HepG2 (cell line): ENCODE measurements at regions not wholly inside any gene's neighbourhood (a gene's known extent, or its start where the extent isn't known, plus 50 kb on each side); places are given as distances from the start of the nearest gene placed in this dataset.

ENCODE experiments used
- ATAC-seq: fragments of 200-7000 bp; cut with Tn5 transposase; 3 replicates; pipeline ENCODE4 v1.9.1; 2020; ENCODE audit warnings: mild to moderate bottlenecking, moderate library complexity
- BruUV-seq: library from RNA; stranded (reverse); fragments of 400-500 nt; replicated peaks from 2 replicates; lab custom pipeline; 2021; lab: Mats Ljungman, UMichigan
- CTCF ChIA-PET: fragments of 300-600 bp; formaldehyde crosslinking; extraction: SDS; loops from one replicate; lab custom pipeline; 2021; ENCODE audit warnings: low total read pairs, inconsistent platforms, low intra/inter-chr PET ratio; lab: Yijun Ruan, JAX
- POLR2A ChIA-PET: fragments of 350-600 bp; sonication (Branson Sonifier 250); formaldehyde crosslinking; loops from one replicate; lab custom pipeline; 2020; ENCODE audit warnings: antibody characterized with exemption, inconsistent platforms; lab: Yijun Ruan, JAX
- DNase-seq: peaks from one replicate; pipeline ENCODE4 v3.0.0-alpha.2; 2015; ENCODE audit warnings: low spot score
- FAIRE-seq: peaks from 3 replicates; lab custom pipeline; 2011; peaks lifted over from hg19 to GRCh38; lab: Jason Lieb, UNC
- H2AFZ ChIP-seq: one replicate; pipeline ENCODE4 v1.6.1; 2011; ENCODE audit warnings: low read length, inconsistent platforms
- H3K27ac ChIP-seq: fragments of 300-600 bp; 3 replicates; pipeline ENCODE4 v1.8.0; 2011; ENCODE audit warnings: mixed run types, mild to moderate bottlenecking, mixed read lengths, low read length, inconsistent platforms; ENCODE audit not compliant: insufficient read depth; ENCODE audit errors: extremely low read length
- H3K27me3 ChIP-seq, 2 experiments: fragments of 200-600 bp in 1 of 2; 2 replicates in 1 of 2; 3 replicates in 1 of 2; pipeline versions ENCODE4 v1.6.0 to v1.8.0; 2011; ENCODE audit warnings: low read length in 2 of 2, mild to moderate bottlenecking in 2 of 2, moderate library complexity in 2 of 2, inconsistent platforms in 1 of 2; ENCODE audit not compliant: insufficient read depth in 2 of 2, control insufficient read depth in 1 of 2
- H3K36me3 ChIP-seq, 2 experiments: fragments of 200-600 bp in 1 of 2; replicated peaks in 1 of 2; 2 replicates in 1 of 2; 3 replicates in 1 of 2; pipeline versions ENCODE4 v1.5.1 to v1.8.0; 2011; ENCODE audit warnings: low read length in 2 of 2, inconsistent platforms in 1 of 2; ENCODE audit not compliant: insufficient read depth in 2 of 2, control insufficient read depth in 1 of 2
- H3K4me1 ChIP-seq: 2 replicates; pipeline ENCODE4 v1.5.1; 2012; ENCODE audit warnings: low read length, inconsistent platforms; ENCODE audit not compliant: insufficient read depth
- H3K4me2 ChIP-seq: 2 replicates; pipeline ENCODE4 v1.6.0; 2011; ENCODE audit warnings: low read depth, low read length, inconsistent platforms
- H3K4me3 ChIP-seq, 3 experiments: fragments of 200-600 bp in 1 of 3; sonication (generic), shearing (Covaris generic) in 1 of 3; replicated peaks in 1 of 3; 2 replicates each; pipeline ENCODE4 v1.5.1; 2011 to 2016; ENCODE audit warnings: low read length in 3 of 3, inconsistent platforms in 2 of 3, low read depth in 2 of 3, mild to moderate bottlenecking in 2 of 3, control low read depth in 1 of 3, mixed read lengths in 1 of 3; ENCODE audit not compliant: insufficient read depth in 1 of 3
- H3K79me2 ChIP-seq: one replicate; pipeline ENCODE4 v1.6.1; 2011; ENCODE audit warnings: low read length, inconsistent platforms; ENCODE audit not compliant: insufficient read depth
- H3K9ac ChIP-seq: 2 replicates; pipeline ENCODE4 v1.6.0; 2011; ENCODE audit warnings: mild to moderate bottlenecking, low read depth, low read length, inconsistent platforms; ENCODE audit not compliant: insufficient read depth
- H3K9me3 ChIP-seq: 2 replicates; pipeline ENCODE4 v1.5.1; 2012; ENCODE audit warnings: mild to moderate bottlenecking, low read length
- H4K20me1 ChIP-seq: 2 replicates; pipeline ENCODE4 v1.6.0; 2011; ENCODE audit warnings: inconsistent platforms, mild to moderate bottlenecking, low read length, moderate library complexity; ENCODE audit not compliant: insufficient read depth
- BHLHE40 ChIP-seq: IDR thresholded peaks from 2 replicates; pipeline ENCODE4 v1.6.1; 2011; ENCODE audit warnings: low read length, improper control_type of control experiment
- CEBPB ChIP-seq: IDR thresholded peaks from 2 replicates; pipeline ENCODE4 v1.6.1; 2011; ENCODE audit warnings: low read depth, low read length, improper control_type of control experiment, borderline replicate concordance
- CHCHD3 ChIP-seq: sonication (generic); formaldehyde crosslinking; IDR thresholded peaks from 2 replicates; pipeline ENCODE4 v1.8.0; 2022; ENCODE audit warnings: mild to moderate bottlenecking, missing genetic modification reagents, moderate library complexity
- FOXP4 ChIP-seq: sonication (generic); formaldehyde crosslinking; IDR thresholded peaks from 2 replicates; pipeline ENCODE4 v1.4.0; 2020; ENCODE audit warnings: missing genetic modification reagents
- MBNL3 ChIP-seq: fragments of 250-450 bp; sonication (Bioruptor Pico); conservative IDR thresholded peaks from 2 replicates; pipeline ENCODE4 v1.8.0; 2022; ENCODE audit warnings: mild to moderate bottlenecking, inconsistent platforms
- MTF1 ChIP-seq: sonication (generic); formaldehyde crosslinking; IDR thresholded peaks from 2 replicates; pipeline ENCODE4 v1.5.0; 2020; ENCODE audit warnings: missing genetic modification reagents
- MYC ChIP-seq: sonication (generic); formaldehyde crosslinking; IDR thresholded peaks from 2 replicates; pipeline ENCODE4 v1.9.0; 2021; ENCODE audit warnings: missing genetic modification reagents, borderline replicate concordance
- NFRKB ChIP-seq: fragments of 450-650 bp; IDR thresholded peaks from 2 replicates; pipeline ENCODE4 v1.6.1; 2017
- POLR2A ChIP-seq, 2 experiments: IDR thresholded peaks; 2 replicates each; pipeline ENCODE4 v1.6.1; 2011; ENCODE audit warnings: low read depth in 2 of 2, low read length in 2 of 2, mild to moderate bottlenecking in 1 of 2, moderate library complexity in 1 of 2; ENCODE audit not compliant: insufficient read depth in 1 of 2
- RNF219 ChIP-seq: sonication (generic); formaldehyde crosslinking; IDR thresholded peaks from 2 replicates; pipeline ENCODE4 v1.5.0; 2020; ENCODE audit warnings: mild to moderate bottlenecking, missing genetic modification reagents
- SIN3A ChIP-seq: IDR thresholded peaks from 2 replicates; pipeline ENCODE4 v1.6.1; 2011; ENCODE audit warnings: low read depth, mild to moderate bottlenecking, control low read depth, low read length, borderline replicate concordance
- SOX6 ChIP-seq, 2 experiments: fragments of 450-650 bp in 1 of 2; sonication (generic) in 1 of 2; formaldehyde crosslinking in 1 of 2; IDR thresholded peaks; 2 replicates each; pipeline versions ENCODE4 v1.4.0 to v1.6.1; 2017 to 2020; ENCODE audit warnings: antibody characterized with exemption in 1 of 2, mild to moderate bottlenecking in 1 of 2, missing genetic modification reagents in 1 of 2
- TSC22D2 ChIP-seq: sonication (generic); formaldehyde crosslinking; IDR thresholded peaks from 2 replicates; pipeline ENCODE4 v1.5.1; 2020; ENCODE audit warnings: missing genetic modification reagents, mild to moderate bottlenecking, borderline replicate concordance
- ZFY ChIP-seq: sonication (generic); formaldehyde crosslinking; IDR thresholded peaks from 2 replicates; pipeline ENCODE4 v1.4.0; 2020; ENCODE audit warnings: missing genetic modification reagents
- ZNF264 ChIP-seq: sonication (generic); formaldehyde crosslinking; IDR thresholded peaks from 2 replicates; pipeline ENCODE4 v1.4.0; 2020; ENCODE audit warnings: missing genetic modification reagents
- ZNF468 ChIP-seq: sonication (generic); formaldehyde crosslinking; IDR thresholded peaks from 2 replicates; pipeline ENCODE4 v1.8.0; 2022; ENCODE audit warnings: mild to moderate bottlenecking, moderate library complexity, missing genetic modification reagents
- ZNF768 ChIP-seq: sonication (generic); formaldehyde crosslinking; IDR thresholded peaks from 2 replicates; pipeline ENCODE4 v1.4.0; 2020; ENCODE audit warnings: missing genetic modification reagents
- WGBS: methylation state at CpG from one replicate; pipeline ENCODE4 v1.1.6; 2017; ENCODE audit warnings: low lambda C conversion rate; 5-methylcytosine and 5-hydroxymethylcytosine counted together
- in situ Hi-C: cut with HindIII; loops from 2 replicates; pipeline ENCODE4 v1.10.0; 2017; ENCODE audit warnings: low pct_unique_long_range_greater_than_20kb; ENCODE audit not compliant: extremely low pct_ligation_motif_present
- intact Hi-C: fragments of 100-400 bp; cut with micrococcal nuclease; formaldehyde crosslinking; loops from one replicate; pipeline ENCODE4 v1.10.0; 2022; ENCODE audit not compliant: unreplicated experiment

GRCh38 chr10:78318305-78318704, 284.6 kb downstream of the RPS24 start:
- no TSS peak for BruUV-seq
- Histone ChIP-seq H3K79me2 (no peaks in the 10 kb centered on the region), H3K4me3 (no peak overlapping the region), H3K27ac (no peak overlapping the region), H2AFZ (no peak overlapping the region), H4K20me1 (no peaks in the 10 kb centered on the region), H3K9ac (no peak overlapping the region), H3K9me3 (no peaks in the 10 kb centered on the region), H3K4me2 (no peak overlapping the region), H3K27me3 (peaks cover 0 to 11% of the 10 kb centered on the region in 2 experiments; a peak in 2 of 5 replicates), H3K36me3 (no peaks in the 10 kb centered on the region), H3K4me1 (peaks cover 12% of the 10 kb centered on the region)
- ChIA-PET CTCF (no interaction called here), POLR2A (no interaction called here)
- in situ Hi-C loops, result no loop called here
- 0% methylated on average over 1 of the region's 1 CpG for WGBS
- FAIRE-seq (no peak), ATAC-seq (no peak), DNase-seq (no peak)
- no peak for TF ChIP-seq POLR2A (IDR thresholded peaks at IDR 0.05; ENCODE audit: insufficient read depth in 1 of 2, low read depth in 2 of 2, low read length in 2 of 2)
- no peak for TF ChIP-seq TSC22D2 (CRISPR knock-in tag)
- TF ChIP-seq MTF1 (CRISPR knock-in tag), result no peak
- TF ChIP-seq SIN3A, result no peak
- intact Hi-C loops, result no loop called here

- CTCF ChIA-PET, result no interaction called here
- Histone ChIP-seq H2AFZ (no peak overlapping the region), H3K4me1 (peaks cover 12% of the 10 kb centered on the region), H3K27ac (no peak overlapping the region), H3K27me3 (peaks cover 0 to 11% of the 10 kb centered on the region in 2 experiments; a peak in 2 of 5 replicates), H3K79me2 (no peaks in the 10 kb centered on the region), H4K20me1 (no peaks in the 10 kb centered on the region), H3K4me3 (no peak overlapping the region), H3K9ac (no peak overlapping the region), H3K36me3 (no peaks in the 10 kb centered on the region), H3K4me2 (peak overlapping the region; percentile 34; the same call in 1 of the 2 replicates), H3K9me3 (no peaks in the 10 kb centered on the region)
- peak; percentile 93 for ATAC-seq
- POLR2A ChIA-PET, result no interaction called here
- intact Hi-C loops (no loop called here), in situ Hi-C loops (no loop called here)
- no peak for FAIRE-seq
- BruUV-seq, result no TSS peak
- WGBS, result 0% methylated on average over 6 of the region's 7 CpGs
- peak; percentile 63 for DNase-seq
- TF ChIP-seq ZNF264 (CRISPR knock-in tag) (0 out of 2 replicates have a peak, but pooled peaks have one; percentile 27), NFRKB (no peak), ZNF768 (CRISPR knock-in tag) (peak; percentile 43), FOXP4 (CRISPR knock-in tag) (0 out of 2 replicates have a peak, but pooled peaks have one; percentile 15), BHLHE40 (peak; percentile 87), RNF219 (CRISPR knock-in tag) (no peak), CHCHD3 (no peak), ZNF468 (CRISPR knock-in tag) (no peak), MBNL3 (CRISPR knock-in tag) (no peak), CEBPB (peak; percentile 47; the same call in 1 of the 2 replicates), SOX6 (IDR thresholded peaks at IDR 0.05) (no peak), SOX6 (CRISPR knock-in tag; IDR thresholded peaks at IDR 0.05) (peak; percentile 14; the same call in 1 of the 2 replicates), MYC (CRISPR knock-in tag) (peak; percentile 34; the same call in 1 of the 2 replicates), ZFY (CRISPR knock-in tag) (peak; percentile 56)
Observed at GRCh38 chr10:78319371-78319770, 285.7 kb downstream of the RPS24 start.
